T-cell (primary cell): ENCODE measurements at regions not wholly inside any gene's neighbourhood (a gene's known extent, or its start where the extent isn't known, plus 50 kb on each side); places are given as distances from the start of the nearest gene placed in this dataset.

ENCODE experiments used
- ATAC-seq, 4 experiments: fragments of 200-7000 bp in 3 of 4; fragments of 150-1000 bp in 1 of 4; cut with Tn5 transposase; replicated peaks in 1 of 4; 1 replicate in 3 of 4; 2 replicates in 1 of 4; pipeline ENCODE4 v1.10.0; 2021; ENCODE audit warnings: moderate library complexity in 3 of 4, mild to moderate bottlenecking in 2 of 4, moderate number of reproducible peaks in 1 of 4
- CTCF ChIA-PET, 2 donors: fragments of 300-600 bp; sonication (Branson Sonifier 250); formaldehyde crosslinking; loops; one replicate each; lab custom pipeline; 2022; ENCODE audit warnings: antibody characterized with exemption in 2 of 2; lab: Charles Lee
- POLR2A ChIA-PET, 2 donors: fragments of 300-600 bp; sonication (Branson Sonifier 250); formaldehyde crosslinking; loops; one replicate each; lab custom pipeline; 2022; ENCODE audit warnings: antibody characterized with exemption in 2 of 2; lab: Charles Lee
- DNase-seq, 35 experiments: peaks; one replicate each; pipeline versions ENCODE4 v3.0.0 to v3.0.0-alpha.2; 2013 to 2023
- H3K27ac ChIP-seq: one replicate; pipeline ENCODE4 v1.5.1; 2013; ENCODE audit warnings: low read length
- H3K27me3 ChIP-seq, 2 experiments: replicated peaks in 1 of 2; 1 replicate in 1 of 2; 2 replicates in 1 of 2; pipeline versions ENCODE4 v1.6.1 to v1.7.0; 2013; ENCODE audit warnings: low read length in 1 of 2, mixed read lengths in 1 of 2; ENCODE audit not compliant: control insufficient read depth in 2 of 2, insufficient read depth in 2 of 2; ENCODE audit errors: extremely low read depth in 1 of 2
- H3K36me3 ChIP-seq, 2 donors: 1 replicate in 1 of 2; 2 replicates in 1 of 2; pipeline versions ENCODE4 v1.6.1 to v1.7.0; 2013; ENCODE audit warnings: low read length in 1 of 2; ENCODE audit not compliant: control insufficient read depth in 2 of 2, insufficient read depth in 1 of 2; ENCODE audit errors: extremely low read depth in 1 of 2
- H3K4me1 ChIP-seq, 2 experiments: 1 replicate in 1 of 2; 2 replicates in 1 of 2; pipeline versions ENCODE4 v1.6.1 to v1.7.0; 2013; ENCODE audit warnings: low read length in 2 of 2, mixed read lengths in 1 of 2; ENCODE audit not compliant: insufficient read depth in 2 of 2, control insufficient read depth in 1 of 2; ENCODE audit errors: extremely low read depth in 1 of 2
- H3K4me3 ChIP-seq, 2 donors: 1 replicate in 1 of 2; 2 replicates in 1 of 2; pipeline versions ENCODE4 v1.5.1 to v1.7.0; 2013; ENCODE audit warnings: mild to moderate bottlenecking in 2 of 2, low read length in 1 of 2, moderate library complexity in 1 of 2; ENCODE audit not compliant: control insufficient read depth in 1 of 2; ENCODE audit errors: extremely low read depth in 1 of 2
- H3K9me3 ChIP-seq: 2 replicates; pipeline ENCODE4 v1.7.0; 2013
- H3K27ac Mint-ChIP-seq, 2 donors: one replicate each; pipeline ENCODE4 v1.8.0; 2020 to 2021; ENCODE audit warnings: mild to moderate bottlenecking in 2 of 2, mixed read lengths in 2 of 2
- H3K27me3 Mint-ChIP-seq, 2 donors: one replicate each; pipeline ENCODE4 v1.8.0; 2021 to 2022; ENCODE audit warnings: mixed read lengths in 2 of 2
- H3K36me3 Mint-ChIP-seq: one replicate; pipeline ENCODE4 v1.8.0; 2021; ENCODE audit warnings: mixed read lengths
- H3K4me1 Mint-ChIP-seq, 3 donors: one replicate each; pipeline ENCODE4 v1.8.0; 2020 to 2022; ENCODE audit warnings: mixed read lengths in 3 of 3, mild to moderate bottlenecking in 1 of 3
- H3K4me3 Mint-ChIP-seq, 3 donors: one replicate each; pipeline ENCODE4 v1.8.0; 2020 to 2022; ENCODE audit warnings: mild to moderate bottlenecking in 3 of 3, mixed read lengths in 3 of 3, moderate library complexity in 3 of 3
- H3K9me3 Mint-ChIP-seq, 3 donors: one replicate each; pipeline ENCODE4 v1.8.0; 2020 to 2022; ENCODE audit warnings: mixed read lengths in 3 of 3
- WGBS: methylation state at CpG from one replicate; pipeline ENCODE4 v1.1.5; 2013; ENCODE audit warnings: missing lambda C conversion rate; ENCODE audit not compliant: insufficient coverage; 5-methylcytosine and 5-hydroxymethylcytosine counted together

DNA sequence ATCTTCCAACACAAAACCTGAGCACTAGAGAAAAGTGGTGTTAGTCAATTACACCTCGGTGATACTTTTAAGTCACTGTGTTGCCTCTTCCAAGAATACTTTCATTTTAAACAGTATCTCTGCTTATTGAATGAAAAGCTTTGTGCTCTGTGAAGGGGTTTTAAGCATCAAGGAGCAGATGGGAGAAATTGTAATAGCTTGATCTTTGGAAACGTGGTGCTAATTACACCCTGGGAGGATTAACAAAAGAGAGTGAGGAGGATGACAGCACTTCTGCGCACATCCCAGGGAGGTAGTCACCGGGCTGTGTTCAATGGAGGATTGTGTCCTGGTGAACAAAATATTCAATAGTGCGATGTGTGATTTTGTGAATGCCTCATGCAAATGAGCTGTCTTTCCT, 477.4 kb upstream of the ADAMTS16 start:
- Histone ChIP-seq H3K27ac (no peak overlapping the region), H3K27me3 (no peaks in the 10 kb centered on the region), H3K9me3 (no peaks in the 10 kb centered on the region), H3K4me1 (no peaks in the 10 kb centered on the region), H3K4me3 (no peak overlapping the region), H3K36me3 (no peaks in the 10 kb centered on the region)
- H3K27ac Mint-ChIP-seq: no peak overlapping the region
- WGBS: 90% methylated on average over 2 of the region's 5 CpGs
- CTCF ChIA-PET: no interaction called here
- H3K4me3 Mint-ChIP-seq: no peak overlapping the region
- ATAC-seq (no peak), DNase-seq (no peak)
- POLR2A ChIA-PET: interaction anchor here in 1 of 2 donors (0.6 kb wide), 1 partner anchor 57 kb away, joined by 3 read pairs; no protein-coding TSS in a partner anchor
- no peaks in the 10 kb centered on the region for H3K27me3 Mint-ChIP-seq
- H3K4me1 Mint-ChIP-seq: no peaks in the 10 kb centered on the region
- H3K36me3 Mint-ChIP-seq: no peaks in the 10 kb centered on the region
- peaks cover 13 to 22% (median 15%) of the 10 kb centered on the region in 3 donors for H3K9me3 Mint-ChIP-seq

GRCh38 chr5:4665911-4666310, 474.2 kb upstream of the ADAMTS16 start:
- no peaks in the 10 kb centered on the region for H3K9me3 ChIP-seq
- H3K27ac ChIP-seq: no peak overlapping the region
- DNase-seq: no peak
- no peaks in the 10 kb centered on the region for H3K4me1 ChIP-seq
- Mint-ChIP-seq H3K27me3 (no peaks in the 10 kb centered on the region), H3K4me3 (no peak overlapping the region), H3K36me3 (no peaks in the 10 kb centered on the region), H3K9me3 (peaks cover 6 to 16% (median 6%) of the 10 kb centered on the region in 3 donors), H3K4me1 (no peaks in the 10 kb centered on the region), H3K27ac (no peak overlapping the region)
- WGBS: no CpG with 5 or more reads among the region's 2 CpGs
- H3K4me3 ChIP-seq: no peak overlapping the region
- no peak for ATAC-seq
- ChIA-PET CTCF (no interaction called here), POLR2A (no interaction called here)
- H3K36me3 ChIP-seq: no peaks in the 10 kb centered on the region
- no peaks in the 10 kb centered on the region for H3K27me3 ChIP-seq

GRCh38 chr5:4674166-4674565, 466.0 kb upstream of the ADAMTS16 start:
- H3K27me3 Mint-ChIP-seq: no peaks in the 10 kb centered on the region
- H3K4me3 Mint-ChIP-seq: no peak overlapping the region
- DNase-seq (no peak), ATAC-seq (no peak)
- no peak overlapping the region for H3K27ac ChIP-seq
- H3K36me3 ChIP-seq: no peaks in the 10 kb centered on the region
- H3K4me1 Mint-ChIP-seq: no peaks in the 10 kb centered on the region
- H3K9me3 Mint-ChIP-seq: peaks cover 0 to 14% (median 6%) of the 10 kb centered on the region in 3 donors
- ChIA-PET POLR2A (no interaction called here), CTCF (no interaction called here)
- no peaks in the 10 kb centered on the region for H3K27me3 ChIP-seq
- WGBS: no CpG with 5 or more reads among the region's 1 CpG
- H3K4me3 ChIP-seq: no peak overlapping the region
- H3K4me1 ChIP-seq: no peaks in the 10 kb centered on the region
- no peaks in the 10 kb centered on the region for H3K36me3 Mint-ChIP-seq
- no peaks in the 10 kb centered on the region for H3K9me3 ChIP-seq
- H3K27ac Mint-ChIP-seq: no peak overlapping the region

DNA sequence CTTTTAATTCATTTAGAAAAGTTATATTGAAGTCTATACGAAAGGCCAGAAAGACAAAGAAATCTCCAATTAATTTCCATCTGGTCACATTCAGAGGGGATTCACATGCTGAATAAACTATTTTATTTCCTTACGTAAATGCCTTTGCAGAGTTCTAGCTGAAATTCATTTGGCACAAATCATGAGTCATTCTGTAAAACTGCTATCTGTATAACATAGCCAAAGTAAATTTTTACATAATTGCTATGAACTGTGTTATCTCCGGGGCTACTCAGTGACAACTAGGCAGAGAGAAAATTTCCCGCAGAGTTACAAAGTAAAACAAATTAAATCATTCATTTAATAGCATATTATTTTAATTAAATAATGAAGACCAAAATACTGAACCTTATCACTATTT, 463.2 kb upstream of the ADAMTS16 start:
- no peak overlapping the region for H3K4me3 ChIP-seq
- no peak overlapping the region for H3K27ac Mint-ChIP-seq

GRCh38 chr5:4684946-4685345, 455.2 kb upstream of the ADAMTS16 start:
- peaks cover 7 to 19% (median 14%) of the 10 kb centered on the region in 3 donors for H3K9me3 Mint-ChIP-seq
- ATAC-seq (no peak), DNase-seq (no peak)
- H3K4me3 Mint-ChIP-seq: no peak overlapping the region
- CTCF ChIA-PET: no interaction called here
- no peaks in the 10 kb centered on the region for H3K4me1 Mint-ChIP-seq
- H3K4me3 ChIP-seq: no peak overlapping the region
- POLR2A ChIA-PET: no interaction called here
- H3K9me3 ChIP-seq: no peaks in the 10 kb centered on the region
- H3K36me3 Mint-ChIP-seq: no peaks in the 10 kb centered on the region
- H3K27ac ChIP-seq: no peak overlapping the region
- H3K36me3 ChIP-seq: no peaks in the 10 kb centered on the region
- H3K27me3 ChIP-seq: no peaks in the 10 kb centered on the region
- H3K27me3 Mint-ChIP-seq: no peaks in the 10 kb centered on the region
- no peak overlapping the region for H3K27ac Mint-ChIP-seq
- no peaks in the 10 kb centered on the region for H3K4me1 ChIP-seq

More for the DNA sequence above, 463.2 kb upstream of the ADAMTS16 start:
- H3K9me3 Mint-ChIP-seq: peaks cover 7 to 18% (median 10%) of the 10 kb centered on the region in 3 donors
- Histone ChIP-seq H3K27ac (no peak overlapping the region), H3K4me1 (no peaks in the 10 kb centered on the region), H3K9me3 (no peaks in the 10 kb centered on the region), H3K36me3 (no peaks in the 10 kb centered on the region), H3K27me3 (no peaks in the 10 kb centered on the region)
- no peaks in the 10 kb centered on the region for H3K36me3 Mint-ChIP-seq
- H3K4me1 Mint-ChIP-seq: no peaks in the 10 kb centered on the region
- no peak for ATAC-seq
- no peaks in the 10 kb centered on the region for H3K27me3 Mint-ChIP-seq
- ChIA-PET CTCF (interaction anchor here in 1 of 2 donors (0.6 kb wide), 1 partner anchor 31 kb away, joined by 4 read pairs; no protein-coding TSS in a partner anchor), POLR2A (no interaction called here)
- H3K4me3 Mint-ChIP-seq: no peak overlapping the region
- WGBS: no CpG with 5 or more reads among the region's 4 CpGs
- DNase-seq: no peak

DNA sequence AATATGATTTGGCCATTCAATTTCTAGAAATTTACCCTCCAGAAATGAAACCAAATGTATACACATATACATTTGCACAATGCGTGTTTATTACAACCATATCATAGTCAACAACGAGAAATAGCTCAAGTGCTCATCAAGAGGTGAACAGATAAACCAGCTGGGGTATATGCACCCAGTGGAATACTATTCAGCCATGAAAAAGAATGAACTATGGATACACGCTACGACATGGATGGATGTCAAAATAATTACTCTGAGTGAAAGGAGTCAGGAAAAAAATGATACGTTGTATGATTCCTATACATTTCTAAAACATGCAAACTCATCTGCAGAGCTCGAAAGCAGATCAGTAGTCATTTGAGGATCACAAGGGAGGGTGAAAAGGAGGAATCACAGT, 441.5 kb upstream of the ADAMTS16 start:
- Histone ChIP-seq H3K9me3 (no peaks in the 10 kb centered on the region), H3K4me3 (no peak overlapping the region), H3K27ac (no peak overlapping the region), H3K4me1 (no peaks in the 10 kb centered on the region), H3K27me3 (no peaks in the 10 kb centered on the region), H3K36me3 (no peaks in the 10 kb centered on the region)
- no peak for ATAC-seq
- no peak for DNase-seq
- CTCF ChIA-PET: no interaction called here
- Mint-ChIP-seq H3K4me3 (no peak overlapping the region), H3K9me3 (peaks cover 8 to 15% (median 13%) of the 10 kb centered on the region in 3 donors), H3K27ac (no peak overlapping the region), H3K27me3 (no peaks in the 10 kb centered on the region), H3K4me1 (no peaks in the 10 kb centered on the region), H3K36me3 (no peaks in the 10 kb centered on the region)
- 92% methylated on average over 2 of the region's 6 CpGs for WGBS
- POLR2A ChIA-PET: no interaction called here

- Mint-ChIP-seq H3K27ac (no peak overlapping the region), H3K9me3 (peaks cover 4 to 13% (median 10%) of the 10 kb centered on the region in 3 donors), H3K36me3 (no peaks in the 10 kb centered on the region), H3K27me3 (no peaks in the 10 kb centered on the region), H3K4me1 (no peaks in the 10 kb centered on the region), H3K4me3 (no peak overlapping the region)
- DNase-seq (no peak), ATAC-seq (no peak)
- H3K4me3 ChIP-seq: no peak overlapping the region
- POLR2A ChIA-PET: no interaction called here
- 82% methylated on average over 5 of the region's 6 CpGs for WGBS
- no peaks in the 10 kb centered on the region for H3K9me3 ChIP-seq
- CTCF ChIA-PET: no interaction called here
- H3K4me1 ChIP-seq: no peaks in the 10 kb centered on the region
- H3K27me3 ChIP-seq: no peaks in the 10 kb centered on the region
- no peaks in the 10 kb centered on the region for H3K36me3 ChIP-seq
- H3K27ac ChIP-seq: no peak overlapping the region
Measured at GRCh38 chr5:4699592-4699991, 440.5 kb upstream of the ADAMTS16 start.
